Renal pelvis (tissue), 1 donor: ENCODE measurements at regions not wholly inside any gene's neighbourhood (a gene's known extent, or its start where the extent isn't known, plus 50 kb on each side); places are given as distances from the start of the nearest gene placed in this dataset.
A peak's percentile ranks its signal among the peaks of the same experiment; 100 is the strongest.
"Not testable (repeated sequence)": the region's sequence is repeated elsewhere in the genome, so short reads cannot be mapped to it uniquely, and the experiment has no call there.

ENCODE experiments used
- DNase-seq: peaks from one replicate; pipeline ENCODE4 v3.0.0-alpha.2; 2013

DNA sequence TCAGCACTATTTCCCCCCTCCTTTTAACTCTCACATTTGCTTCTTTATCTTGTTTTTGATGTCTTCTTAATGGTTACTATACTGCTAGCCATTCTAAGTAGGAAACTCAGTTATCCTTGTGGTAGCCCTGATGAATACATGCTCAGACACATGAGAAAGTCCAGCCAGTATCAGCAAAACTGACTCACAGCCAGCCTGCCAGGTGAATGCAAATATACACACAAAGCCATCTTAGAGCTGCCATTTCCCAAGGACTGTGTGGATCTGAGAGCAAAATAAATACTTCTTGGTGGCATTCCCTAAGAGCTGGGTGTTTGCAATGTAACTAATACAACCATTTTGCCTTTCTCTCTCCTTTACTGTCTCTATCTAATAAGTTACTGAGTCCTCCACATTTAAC is 455.2 kb downstream of the CCER1 start:
- no peak for DNase-seq

DNA sequence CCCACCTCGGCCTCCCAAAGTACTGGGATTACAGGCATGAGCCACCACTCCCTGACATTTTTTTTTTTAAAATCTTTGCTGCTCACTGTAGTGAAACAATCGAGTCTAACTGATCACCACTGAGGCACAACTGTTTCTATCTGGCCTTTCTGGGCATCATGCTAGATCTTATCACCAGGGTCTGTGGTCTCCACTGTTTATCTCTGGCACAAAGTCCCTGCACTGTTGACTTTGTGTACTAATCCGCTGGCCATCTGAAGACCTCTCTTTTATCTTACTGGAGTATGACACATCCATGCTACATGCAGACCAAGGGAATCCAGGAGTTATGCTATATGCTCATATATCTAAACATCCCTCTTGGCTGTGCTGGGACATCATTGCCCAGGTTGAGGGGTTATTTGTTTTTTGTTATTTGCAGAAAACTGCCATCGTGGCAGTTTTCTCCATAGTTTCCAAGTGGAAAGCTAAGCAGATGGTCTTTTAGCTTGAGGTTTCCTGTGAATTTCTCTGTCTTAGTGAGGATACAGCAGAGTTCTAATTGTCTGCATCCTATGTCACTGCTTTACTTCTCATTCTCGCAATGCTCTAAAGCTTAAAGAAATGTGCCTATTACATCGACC is 456.9 kb downstream of the CCER1 start:
- DNase-seq = no peak

DNA sequence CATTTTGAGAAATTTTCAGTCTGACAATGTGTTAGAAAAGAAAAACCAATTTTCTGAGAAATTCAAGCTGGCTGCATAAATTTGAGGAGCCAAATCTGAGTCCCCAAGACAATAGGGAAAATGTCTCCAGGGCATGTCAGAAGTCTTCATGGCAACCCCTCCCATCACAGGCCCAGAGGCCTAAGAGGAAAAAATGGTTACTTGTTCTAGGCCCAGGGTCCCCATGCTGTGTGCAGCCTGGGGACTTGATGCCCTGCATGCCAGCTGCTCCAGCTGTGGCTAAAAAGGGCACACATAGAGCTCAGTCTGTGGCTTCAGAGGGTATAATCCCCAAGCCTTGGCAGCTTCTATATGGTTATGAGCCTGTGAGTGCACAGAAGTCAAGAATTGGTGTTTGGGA is 464.6 kb downstream of the CCER1 start:
- no peak for DNase-seq

DNA sequence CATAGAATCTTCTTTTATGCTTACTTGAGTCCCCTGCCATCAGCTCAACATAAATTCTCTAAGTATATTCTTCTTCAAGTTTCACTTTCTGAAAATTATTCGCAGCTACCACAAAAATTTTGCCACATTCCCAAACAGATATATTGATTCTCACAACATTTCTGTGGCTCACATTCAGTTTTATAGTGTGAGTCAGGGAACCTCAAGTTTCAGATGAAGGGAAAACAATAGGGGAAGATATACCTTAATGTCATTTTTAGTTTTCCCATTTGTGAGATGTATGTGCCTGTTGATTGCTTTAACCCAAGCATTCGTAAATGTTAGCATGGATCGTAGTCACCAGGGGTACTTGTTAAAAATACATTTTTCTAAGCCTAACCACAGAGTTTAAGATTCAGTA is 465.8 kb downstream of the CCER1 start:
- DNase-seq = no peak

DNA sequence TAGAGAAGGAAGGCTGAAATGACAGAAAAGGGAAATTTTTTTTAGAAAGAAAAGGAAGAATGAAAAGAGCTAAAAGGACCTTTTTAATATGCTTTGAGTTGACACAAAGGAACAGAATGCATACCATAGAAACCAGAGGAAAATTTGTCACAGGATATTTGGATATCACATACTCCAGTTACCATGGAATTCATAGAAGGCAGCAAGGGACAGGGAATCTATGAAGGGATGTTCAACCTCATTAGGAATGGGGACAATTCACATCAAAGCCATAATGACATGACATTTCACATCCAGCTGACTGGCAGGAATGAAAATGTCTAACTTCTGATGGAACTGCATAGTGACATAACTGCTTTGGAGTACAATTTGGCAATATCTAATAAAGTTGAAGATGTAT is 469.4 kb downstream of the CCER1 start:
- DNase-seq = no peak

DNA sequence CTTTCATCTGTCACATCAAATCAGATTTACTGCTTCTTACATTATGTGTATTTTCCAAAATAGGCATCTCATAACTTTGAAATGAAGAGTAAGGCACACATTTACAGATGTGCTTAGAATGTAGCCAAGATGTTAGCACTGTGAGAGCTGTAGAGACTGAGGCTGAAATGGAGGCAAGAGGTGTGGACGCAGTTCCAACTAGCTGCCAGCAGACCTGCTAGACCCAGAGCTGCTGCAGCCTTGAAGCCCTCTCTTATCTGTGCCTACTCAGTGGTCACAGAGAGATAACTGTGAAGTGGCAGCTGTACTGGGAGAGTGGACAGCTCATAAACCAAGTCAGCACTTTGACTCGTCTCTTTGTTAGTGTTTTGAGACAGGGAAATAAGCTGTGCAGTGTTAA is 470.9 kb downstream of the CCER1 start:
- DNase-seq = no peak

DNA sequence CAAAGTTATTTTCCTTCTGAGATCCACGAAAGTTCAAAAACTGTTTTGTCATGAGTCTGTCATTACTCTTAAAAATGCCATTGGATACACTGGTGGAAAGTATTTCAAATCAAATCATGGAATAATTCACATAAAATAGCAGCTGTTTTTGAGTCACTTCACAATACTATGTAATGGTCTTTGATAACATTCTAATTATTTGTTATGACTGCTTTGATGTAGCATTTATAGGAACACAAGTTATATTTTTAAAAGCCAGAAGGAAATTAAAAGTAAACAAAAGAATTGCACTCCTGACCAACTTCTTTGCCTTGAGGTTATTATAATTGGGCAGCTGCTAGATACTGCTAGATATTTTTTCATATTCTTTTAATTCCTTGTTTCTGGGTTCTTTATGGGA is 473.2 kb downstream of the CCER1 start:
- DNase-seq = no peak

DNA sequence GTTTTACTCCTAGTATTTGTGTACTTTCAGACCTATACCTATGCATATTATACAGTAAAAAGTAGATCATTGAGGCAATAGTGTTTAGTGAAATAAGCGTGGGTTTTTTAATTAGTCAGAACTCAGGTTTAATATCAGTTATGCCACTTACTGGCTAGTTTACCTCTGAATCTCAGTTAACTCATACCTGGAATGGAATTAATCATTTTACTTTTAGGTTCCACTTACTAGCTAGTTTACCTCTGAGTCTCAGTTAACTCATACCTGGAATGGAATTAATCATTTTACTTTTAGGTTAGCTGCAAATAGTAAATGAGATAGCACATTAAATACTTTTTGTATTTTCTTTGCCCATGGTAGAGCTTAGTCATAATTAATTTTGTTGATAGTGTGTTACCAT is 475.7 kb downstream of the CCER1 start:
- DNase-seq = no peak

DNA sequence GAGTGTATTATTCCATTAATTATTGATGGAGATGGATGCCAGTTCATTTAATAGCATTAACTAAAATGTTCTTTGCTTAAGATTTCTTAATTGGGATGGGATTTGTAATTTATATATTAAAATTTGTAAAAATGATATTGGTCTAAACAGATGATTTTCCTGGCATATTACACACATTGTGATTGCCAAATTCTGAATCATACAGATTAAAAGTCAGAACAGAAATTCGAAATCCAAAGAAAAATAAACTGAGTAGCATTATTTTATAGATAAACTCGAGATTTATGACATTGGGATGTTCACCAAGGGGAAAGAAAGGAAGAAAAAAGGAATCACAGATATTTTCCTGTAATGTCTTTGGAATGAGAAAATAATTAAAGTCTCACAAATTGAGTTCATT is 481.1 kb downstream of the CCER1 start:
- no peak for DNase-seq

DNA sequence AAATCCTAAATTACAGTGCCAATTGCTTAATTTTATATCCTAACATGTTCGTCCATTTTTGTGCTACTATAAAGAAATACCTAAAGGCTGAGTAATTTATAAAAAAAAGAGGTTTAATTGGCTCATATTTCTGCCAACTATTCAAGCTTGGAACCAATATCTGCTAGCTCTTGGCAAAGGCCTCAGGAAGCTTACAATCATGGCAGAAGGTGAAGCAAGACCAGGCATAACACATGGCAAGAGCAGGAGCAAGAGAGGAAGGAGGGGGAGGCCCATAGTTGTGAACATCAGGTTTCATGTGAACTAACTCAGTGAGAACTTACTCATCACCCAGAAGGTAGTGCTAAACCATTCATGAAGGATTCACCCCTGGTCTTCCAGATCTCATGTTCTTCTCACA is 494.3 kb downstream of the CCER1 start:
- DNase-seq = no peak

DNA sequence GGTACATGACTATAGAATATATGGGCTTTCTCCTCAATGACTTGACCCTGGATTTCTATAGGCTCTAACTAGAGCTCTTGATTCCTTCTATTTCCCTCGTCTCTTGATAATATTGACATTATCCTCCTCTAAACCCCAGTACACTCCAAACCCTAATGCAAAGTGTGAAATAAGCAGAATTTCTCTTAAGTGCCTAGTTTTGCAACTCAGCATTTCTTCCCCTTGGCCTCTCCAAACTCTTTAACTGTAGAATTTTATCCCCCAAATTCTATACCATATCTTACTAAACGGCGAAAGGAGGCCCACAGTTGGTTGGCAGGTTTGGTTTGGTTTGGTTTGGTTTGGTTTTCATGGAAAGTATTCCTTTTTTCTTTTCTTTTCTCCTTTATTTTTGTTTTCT is 498.7 kb downstream of the CCER1 start:
- no peak for DNase-seq

DNA sequence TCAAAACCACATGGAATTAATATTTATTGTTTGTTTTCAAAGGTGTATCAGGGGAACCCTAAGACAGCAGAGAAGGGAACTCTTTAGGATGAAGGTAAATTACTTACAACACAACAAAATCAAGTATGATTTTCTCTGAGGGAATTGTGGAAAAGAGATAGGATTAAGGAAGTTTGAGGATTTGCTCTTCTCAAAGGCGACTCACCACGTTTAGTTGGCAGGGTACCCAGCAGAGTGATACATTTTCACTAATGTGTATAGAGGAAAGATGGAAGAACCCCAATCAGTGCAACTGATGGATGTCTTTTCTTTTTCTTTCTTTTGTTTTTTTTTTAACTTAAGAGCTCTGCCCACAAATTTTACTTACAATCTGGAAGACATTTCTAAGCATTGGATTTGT is 499.2 kb downstream of the CCER1 start:
- DNase-seq = no peak

DNA sequence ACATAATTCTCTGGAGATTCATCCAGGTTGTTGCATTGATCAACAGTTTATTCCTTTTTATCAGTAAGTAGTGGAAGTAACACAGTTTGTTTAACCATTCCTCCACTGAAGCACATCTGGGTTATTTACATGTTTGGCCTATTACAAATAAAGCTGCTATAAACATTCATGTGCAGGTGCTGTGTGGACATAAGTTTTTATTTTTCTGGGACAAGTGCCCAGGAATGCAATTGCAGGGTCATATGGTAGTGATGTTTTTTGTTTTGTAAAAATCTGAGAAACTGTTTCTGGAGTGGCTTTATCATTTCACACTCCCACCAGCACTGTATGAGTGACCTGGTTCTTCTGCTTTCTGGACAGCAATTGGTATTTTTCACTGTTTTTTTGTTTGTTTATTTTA is 505.4 kb downstream of the CCER1 start:
- no peak for DNase-seq

DNA sequence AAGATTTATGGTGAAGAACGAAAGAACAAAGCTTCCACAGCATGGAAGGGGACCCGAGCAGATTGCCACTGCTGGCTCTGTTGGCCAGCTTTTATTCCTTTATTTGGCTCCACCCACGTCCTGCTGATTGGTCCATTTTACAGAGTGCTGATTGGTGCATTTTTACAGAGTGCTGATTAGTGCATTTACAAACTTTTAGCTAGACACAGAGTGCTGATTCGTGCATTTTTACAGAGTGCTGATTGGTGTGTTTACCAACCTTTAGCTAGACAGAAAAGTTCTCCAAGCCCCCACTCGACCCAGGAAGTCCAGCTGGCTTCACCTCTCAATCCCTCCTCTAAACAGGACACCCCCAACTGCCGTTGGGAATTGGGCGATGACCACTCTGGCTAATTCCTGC is 511.5 kb downstream of the CCER1 start:
- DNase-seq = not testable (repeated sequence)

DNA sequence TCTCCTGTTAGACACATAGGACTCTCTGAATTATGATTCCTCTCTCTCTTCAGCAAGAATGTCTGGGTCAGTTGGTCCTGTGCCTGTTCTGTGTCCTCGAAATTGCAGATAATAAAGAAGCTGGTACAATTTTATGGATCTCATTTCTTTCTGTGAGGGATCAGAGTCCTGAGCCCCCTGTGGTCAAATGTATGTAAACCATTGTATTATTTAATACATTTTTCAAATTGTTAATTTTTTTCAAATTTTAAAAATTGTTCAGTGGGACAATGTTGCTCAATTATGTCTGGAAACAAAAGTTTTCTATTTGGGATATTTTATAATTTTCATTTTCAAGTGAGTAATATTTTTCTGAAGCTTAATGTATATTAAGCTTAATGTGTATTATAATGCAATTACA is 513.5 kb downstream of the CCER1 start:
- no peak for DNase-seq

DNA sequence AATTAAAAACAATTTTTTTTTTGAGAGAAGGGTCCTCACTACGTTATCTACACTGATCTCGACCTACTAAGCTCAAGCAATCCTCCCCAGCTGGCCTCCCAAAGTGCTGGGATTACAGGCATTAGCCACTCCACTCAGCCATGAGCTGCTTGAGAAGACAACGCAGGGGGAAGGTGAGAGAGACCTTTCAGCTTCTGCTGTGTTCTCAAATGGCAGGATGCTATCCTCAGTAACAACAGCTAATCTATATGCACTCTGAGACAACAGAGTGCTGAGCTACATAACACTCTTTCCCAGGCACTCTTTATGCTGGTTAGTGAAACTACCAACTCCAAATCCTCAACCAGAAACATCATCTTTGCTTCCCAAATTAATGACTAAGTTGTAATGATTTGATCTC is 526.1 kb downstream of the CCER1 start:
- no peak for DNase-seq

DNA sequence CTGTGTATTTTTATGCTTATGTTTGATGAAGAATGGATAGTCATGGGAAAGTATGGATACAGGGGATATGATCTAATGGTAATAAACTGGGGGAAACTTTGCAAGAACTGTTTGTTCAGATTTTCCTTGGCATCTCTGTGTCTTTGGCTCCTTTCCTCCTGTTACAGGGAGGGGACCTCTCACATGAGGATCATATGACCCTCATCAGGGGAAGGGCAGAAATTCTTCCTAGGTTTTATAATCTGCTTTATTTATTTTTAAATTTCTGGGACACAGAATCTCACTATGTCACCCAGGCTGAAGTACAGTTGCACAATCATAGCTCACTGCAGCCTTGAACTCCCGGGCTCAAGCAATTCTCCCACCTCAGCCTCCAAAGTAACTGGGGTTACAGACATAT is 526.5 kb downstream of the CCER1 start:
- no peak for DNase-seq

DNA sequence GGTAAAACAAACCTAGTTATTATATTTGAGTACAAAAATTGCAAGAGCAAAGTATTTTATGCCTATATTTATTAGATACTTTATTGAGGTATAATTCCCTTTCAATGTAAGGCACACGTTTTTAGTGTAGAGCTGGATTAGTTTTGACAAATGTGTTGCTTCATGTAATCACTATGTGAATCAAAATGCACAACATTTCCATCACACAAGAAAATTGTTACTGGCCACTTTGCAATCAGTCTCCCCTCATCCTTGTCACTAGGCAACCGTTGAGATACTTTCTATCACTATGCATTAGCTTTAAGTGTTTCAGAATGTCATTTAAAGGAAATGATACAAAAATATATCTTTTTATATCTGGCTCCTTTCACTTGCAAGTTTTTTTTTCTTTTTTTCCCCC is 531.0 kb downstream of the CCER1 start:
- no peak for DNase-seq

DNA sequence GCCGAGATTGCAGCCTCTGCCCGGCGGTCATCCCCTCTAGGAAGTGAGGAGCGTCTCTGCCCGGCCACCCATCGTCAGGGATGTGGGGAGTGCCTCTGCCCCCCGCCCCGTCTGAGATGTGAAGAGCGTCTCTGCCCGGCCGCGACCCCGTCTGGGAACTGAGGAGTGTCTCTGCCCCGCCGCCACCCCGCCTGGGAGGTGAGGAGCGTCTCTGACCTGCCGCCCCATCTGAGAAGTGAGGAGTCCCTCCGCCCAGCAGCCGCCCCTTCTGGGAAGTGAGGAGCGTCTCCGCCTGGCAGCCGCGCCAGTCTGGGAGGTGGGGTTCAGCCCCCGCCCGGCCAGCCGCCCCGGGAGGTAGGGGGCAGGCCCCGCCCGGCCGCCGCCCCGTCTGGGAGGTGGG is 544.0 kb downstream of the CCER1 start:
- no peak for DNase-seq

DNA sequence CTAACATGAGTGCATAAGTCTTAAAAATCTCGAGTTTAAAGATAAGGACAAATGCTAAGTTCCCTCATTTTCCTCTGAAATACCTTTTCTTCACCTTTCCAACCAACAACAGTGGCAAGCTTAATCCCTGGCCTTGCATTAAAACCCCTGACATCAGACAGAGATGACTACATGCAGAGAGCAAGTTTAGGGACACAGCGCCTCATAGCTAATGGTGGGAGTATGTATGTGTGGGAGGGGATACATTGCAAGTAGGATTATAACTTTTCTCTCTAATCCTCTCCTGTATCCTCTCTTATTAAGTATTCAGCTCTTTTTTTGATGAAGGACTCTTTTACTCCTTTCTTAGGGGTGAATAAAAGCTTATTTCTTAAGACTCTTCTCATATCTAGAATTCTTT is 547.1 kb downstream of the CCER1 start:
- peak; percentile 1 for DNase-seq

DNA sequence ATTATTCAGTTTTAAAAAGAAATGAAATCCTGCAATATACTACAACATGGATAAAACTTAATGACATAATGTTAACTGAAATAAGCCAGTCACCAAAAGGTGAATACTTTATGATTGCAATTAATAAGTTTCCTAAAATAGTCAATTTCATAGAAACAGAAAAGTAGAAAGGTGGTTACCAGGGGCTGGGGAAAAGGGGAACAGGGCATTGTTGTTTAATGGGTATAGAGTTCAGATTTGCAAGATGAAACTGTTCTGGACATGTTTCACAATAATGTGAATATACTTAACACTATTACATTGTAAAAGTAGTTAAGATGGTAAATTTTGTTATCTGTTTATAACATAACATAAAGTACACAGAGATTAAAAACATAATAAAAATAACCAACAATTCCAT is 550.9 kb downstream of the CCER1 start:
- no peak for DNase-seq

DNA sequence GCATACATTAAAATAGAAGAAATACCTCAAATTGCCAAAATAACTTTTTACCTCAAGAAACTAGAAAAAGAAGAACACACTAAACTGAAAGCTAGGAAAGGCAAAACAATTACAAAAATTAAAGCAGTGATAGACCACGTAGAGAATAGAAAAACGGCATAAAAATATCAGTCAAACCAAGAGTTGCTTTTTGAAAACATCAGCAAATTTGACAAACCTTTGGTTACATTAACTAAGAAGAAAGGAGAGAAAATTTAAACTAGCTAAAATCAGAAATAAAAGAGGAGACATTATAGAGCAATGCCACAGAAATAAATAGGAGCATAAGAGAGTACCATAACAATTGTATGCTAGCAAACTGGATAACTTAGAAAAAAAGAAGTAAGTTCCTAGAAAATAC is 553.8 kb downstream of the CCER1 start:
- DNase-seq = no peak

DNA sequence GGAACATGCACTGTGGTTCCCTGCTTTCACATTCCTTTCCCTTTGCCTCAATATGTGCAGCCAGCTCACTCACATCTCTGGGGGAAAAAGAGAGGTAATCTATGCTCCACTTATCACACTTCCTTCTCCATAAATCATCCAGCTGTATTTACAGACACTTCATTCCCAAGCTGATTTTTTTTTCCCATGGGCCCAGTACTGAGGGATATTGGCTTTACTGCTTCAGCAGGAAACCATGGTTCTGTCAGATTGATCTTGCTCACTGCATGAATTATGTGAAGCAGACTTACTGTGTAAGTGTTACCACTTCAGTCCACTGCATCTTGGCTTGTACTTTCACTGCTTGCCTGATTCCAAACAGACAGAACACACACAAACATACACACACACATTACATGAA is 555.6 kb downstream of the CCER1 start:
- no peak for DNase-seq

DNA sequence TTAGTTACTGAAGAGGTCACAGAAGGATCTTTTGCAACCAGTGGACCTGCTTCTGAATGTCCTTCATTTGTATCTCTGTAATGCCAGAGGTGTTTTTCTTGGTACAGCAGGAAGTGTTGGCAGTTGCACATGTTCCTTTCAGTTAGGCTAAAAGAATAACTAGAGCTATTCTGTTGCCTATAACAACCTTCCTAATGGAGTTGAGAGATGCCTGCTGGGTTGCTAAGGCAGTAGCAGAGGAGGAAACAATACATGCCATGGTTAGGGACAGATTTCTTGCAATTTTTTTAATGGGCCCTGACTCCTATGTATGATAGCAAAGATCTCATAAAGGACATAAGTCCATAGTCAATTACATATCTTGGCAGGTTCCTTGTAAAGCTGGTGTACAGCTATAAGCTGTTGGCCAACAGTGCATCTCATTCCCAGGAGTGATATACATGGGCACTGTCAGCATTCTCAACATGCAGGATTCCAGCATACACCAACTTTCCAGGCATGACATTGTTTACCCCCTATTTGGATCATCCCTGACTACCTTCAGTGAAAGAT is 556.6 kb downstream of the CCER1 start:
- no peak for DNase-seq

DNA sequence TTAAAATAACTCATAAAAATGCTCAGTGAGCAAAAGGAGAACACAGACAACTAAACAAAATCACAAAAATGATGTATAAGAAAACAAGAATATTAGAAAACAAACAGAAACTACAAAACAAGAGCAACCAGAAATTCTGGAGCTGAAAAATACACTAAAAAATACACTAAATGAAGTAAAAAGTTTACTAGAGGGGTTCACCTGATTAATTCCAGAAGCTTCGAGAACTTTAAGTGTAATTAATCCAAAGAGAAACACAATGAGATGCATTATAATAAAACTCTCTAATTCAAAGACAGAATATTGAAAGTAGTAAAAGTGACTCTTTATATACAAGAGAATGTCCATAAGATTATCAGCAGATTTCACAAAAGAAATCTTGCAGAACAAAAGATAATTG is 558.4 kb downstream of the CCER1 start:
- DNase-seq = no peak
